ENCODE measurements at regions not wholly inside any gene's neighbourhood (a gene's known extent, or its start where the extent isn't known, plus 50 kb on each side); places are given as distances from the start of the nearest gene placed in this dataset.

DNA sequence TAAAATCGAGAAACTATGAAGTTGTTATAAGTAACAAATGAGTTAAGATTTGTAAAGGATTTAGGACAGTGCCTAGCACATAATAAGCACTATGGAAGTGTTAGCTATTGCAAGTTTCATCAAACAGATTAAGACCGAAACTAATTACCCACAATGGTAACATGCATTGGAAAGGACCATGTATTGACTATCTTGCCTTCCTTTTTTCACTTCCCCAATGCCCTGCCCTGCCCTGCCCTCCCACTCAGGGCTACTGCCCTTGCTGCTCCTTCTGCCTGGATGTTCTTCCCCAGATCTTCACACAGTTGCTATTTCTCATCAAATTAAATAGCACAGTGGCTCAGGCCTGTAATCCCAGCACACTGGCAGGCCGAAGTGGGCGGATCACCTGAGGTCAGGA lies 202.1 kb upstream of the PSMD7 start:
- DNase-seq = no peak

DNA sequence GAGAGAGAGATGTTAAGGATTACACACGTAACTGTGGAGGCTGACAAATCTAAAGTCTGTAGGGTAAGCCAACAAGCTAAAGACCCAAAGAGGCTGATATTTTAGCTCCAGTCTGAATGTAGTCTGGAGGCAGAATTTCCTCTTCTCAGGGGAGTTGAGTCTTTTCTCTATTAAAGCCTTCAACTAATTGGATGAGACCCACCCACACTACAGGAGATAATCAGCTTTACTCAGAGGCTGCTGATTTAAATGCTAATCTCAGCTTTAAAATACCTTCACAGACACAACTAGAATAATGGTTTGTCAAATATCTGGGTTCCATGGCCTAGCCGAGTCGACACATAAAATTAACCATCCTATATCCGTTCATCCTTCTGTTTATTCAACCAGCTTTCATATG lies 204.3 kb upstream of the PSMD7 start:
- no peak for DNase-seq

DNA sequence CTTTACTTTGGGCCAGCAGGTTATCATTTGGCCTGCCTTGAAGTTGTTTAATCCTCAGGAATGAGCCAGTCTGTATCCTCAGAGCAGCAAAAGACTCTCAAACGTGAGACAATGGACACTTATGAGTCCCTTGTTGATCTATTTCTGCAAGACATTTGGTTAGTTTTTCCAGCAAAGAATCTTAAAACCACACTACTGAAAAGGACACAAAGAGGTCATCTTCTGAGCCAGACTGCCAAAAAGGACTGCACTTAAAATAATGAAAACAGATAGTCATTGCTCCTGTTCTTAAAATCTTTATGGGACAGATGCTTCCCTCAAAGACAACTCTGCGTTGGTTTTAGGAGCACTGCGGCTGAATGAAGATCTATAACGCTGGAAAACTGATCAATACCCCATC lies 205.7 kb upstream of the PSMD7 start:
- DNase-seq = no peak

DNA sequence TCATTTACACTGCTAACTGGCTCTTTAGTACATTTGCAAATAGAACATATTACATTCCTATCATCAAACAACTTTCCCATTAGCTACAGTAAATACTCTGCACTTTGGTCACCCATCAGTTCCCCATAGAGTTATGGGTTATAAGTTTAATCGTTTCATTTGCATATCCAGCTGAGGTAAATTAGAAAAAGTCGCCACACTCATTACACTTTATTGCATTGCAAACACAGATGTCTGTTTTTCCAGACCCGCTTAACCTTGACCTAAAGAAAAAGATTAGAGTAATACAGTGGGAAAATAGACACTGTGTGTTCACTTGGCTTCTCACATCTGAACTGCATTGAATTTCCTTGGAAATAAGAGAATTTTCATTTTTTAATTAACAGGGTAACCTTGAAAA lies 213.1 kb upstream of the PSMD7 start:
- no peak for DNase-seq

DNA sequence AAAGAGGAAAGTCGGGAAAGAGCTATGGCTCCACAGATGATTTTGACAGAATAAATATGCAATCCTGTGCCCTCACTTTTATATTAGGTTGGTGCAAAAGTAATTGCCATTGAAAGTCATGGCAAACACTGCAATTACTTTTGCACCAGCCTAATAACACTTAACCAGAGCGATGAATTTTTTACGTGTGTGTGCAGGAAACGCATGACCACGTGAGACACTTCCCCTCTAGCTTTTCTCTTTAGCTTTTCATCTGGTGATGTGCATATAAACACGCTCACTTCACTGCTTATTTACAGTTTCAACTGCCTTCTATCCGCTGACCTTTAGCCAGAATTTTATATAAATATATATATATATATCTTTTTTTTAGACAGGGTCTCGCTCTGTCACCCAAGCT lies 216.3 kb upstream of the PSMD7 start:
- DNase-seq = no peak

DNA sequence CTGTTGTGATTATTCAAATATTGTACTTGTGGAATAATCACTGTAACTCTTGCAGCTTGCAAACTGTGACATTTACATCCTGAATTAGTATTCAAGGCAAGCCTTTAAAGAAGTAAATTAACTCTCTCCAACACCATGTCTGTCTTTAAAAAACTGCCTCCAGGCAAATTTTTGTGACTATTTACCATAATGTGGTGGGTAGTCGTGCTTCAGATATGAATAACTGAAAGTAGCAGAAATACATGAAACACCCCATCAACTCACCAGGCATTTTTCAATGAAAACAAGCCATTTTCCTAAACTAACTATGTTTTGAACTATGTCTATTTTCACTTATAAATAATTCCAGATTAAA lies 217.4 kb upstream of the PSMD7 start:
- no peak for DNase-seq

DNA sequence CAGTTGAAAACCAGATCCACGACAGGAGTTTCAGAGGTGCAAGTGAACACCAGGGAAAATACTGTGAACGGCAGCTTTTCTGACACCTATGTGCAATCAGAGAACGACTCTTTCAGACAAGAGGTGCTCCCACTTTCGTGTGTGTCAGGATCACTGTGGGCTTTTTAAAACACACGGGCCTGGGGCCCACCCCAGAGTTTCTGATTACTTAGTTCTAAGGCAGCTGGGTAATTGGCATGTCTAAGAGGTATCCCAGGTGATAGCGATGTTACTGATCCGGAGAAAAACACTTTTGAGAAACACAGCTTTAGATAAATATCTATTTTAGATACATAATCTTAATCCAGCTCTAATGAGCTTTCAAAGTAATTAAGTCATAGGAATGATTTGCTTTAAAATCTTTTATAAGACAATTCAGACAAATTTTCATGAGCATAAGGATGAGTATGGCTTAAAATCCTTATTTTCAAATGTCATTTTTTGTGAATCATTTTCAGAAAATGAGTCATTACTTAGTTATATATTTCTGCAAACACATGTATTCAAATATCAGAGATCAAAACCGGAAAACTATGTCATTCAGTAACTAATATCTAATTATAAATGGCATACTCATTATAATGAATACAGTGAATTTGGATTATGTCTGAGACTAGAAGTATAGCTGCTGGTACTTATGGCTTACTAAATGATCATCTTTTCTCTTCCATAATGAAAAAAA lies 217.9 kb upstream of the PSMD7 start:
- DNase-seq = no peak

DNA sequence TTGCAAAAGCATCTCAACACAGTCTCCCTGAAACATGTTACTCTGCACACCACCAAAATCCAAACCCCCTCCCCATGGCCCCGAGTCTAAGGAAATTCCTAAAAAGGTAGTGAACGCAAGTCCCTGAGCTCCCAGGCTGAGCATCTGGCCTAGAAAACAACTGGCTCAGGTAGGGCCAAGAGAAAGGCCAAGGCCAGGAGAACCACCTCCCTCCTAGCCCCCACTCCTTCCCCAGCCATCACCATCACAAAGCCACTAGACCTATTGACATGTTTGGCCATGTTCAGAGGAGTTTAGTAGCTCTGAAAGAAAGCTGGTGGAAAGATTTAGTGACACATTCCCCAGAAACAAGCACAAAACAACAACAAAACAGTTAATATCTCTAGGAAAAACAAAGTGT lies 220.0 kb upstream of the PSMD7 start:
- no peak for DNase-seq

DNA sequence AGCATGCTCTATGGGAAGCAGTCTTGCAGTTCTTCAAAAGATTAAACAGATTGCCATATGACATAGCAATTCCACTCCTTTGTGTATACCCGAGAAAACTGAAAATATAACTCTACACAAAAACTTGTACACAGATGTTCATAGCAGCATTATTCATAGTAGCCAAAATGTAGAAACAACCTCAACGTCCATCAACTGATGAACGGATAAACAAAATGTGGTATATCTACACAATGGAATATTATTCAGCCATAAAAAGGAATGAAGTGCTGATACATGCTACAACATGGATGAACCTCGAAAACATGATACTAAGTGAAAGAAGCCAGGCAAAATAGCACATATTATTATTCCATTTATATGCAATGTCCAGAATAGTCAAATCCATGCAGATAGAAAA lies 221.2 kb upstream of the PSMD7 start:
- DNase-seq = no peak

DNA sequence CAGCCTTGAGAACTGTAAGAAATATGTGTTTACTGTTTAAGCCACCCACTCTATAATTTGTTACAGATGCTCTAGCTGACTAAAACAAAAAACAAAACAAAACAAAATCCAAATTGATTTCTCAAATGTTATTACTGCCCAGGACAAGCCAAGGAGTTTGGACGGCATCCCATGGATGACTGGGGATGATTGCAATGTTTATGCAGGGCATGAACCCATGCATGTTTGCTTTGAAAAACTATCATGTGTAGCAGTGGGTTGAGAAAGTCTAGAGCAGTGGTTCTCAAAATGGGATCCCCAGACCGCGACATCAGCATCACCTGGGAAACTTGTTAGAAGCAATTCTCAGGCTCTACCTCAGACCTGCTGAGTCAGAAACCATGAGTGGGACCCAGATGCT lies 223.2 kb upstream of the PSMD7 start:
- no peak for DNase-seq

DNA sequence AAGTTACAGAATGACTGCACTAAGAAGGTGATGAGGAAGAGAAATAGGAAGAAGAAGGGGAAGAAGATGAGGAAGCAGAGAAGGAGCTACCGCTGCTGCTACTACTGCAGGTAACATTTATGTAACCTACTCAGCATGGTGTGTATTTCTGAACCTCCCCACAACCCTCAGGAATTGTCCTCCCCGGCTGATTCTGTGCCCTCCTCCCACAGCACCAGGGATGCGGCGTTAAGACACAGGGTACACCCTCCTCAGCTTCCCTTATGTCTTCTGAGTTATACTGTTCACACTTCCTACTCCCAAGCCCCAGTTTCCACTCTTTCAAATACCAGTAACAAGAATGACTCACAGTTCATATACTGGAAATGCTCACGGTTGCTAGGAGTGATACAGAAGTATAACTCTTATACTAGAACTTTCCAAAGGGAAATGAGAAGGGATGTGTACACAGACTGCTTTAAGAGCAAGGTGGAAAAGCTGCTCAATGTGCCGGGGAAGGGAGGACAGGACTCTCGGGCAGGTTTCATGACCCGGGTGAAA lies 224.5 kb upstream of the PSMD7 start:
- DNase-seq = no peak

DNA sequence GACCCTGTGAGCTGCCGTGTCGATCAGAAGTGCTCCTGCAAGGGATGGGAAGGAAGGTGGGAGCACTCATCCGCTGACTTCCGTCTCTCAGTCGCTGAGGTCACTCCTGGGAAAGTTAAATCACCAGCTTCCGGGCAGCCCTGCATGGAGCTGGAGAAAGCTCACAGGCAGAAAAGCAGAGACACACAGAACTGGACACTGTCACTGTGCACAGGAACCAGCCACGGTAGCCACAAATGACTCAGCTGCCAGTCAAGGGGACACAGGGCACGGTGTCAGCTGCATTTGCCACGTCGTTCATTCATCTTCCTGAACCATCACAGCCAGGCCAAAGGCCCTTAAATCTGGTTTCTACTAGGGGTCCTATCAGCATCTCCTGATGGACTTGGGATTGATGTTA lies 226.4 kb upstream of the PSMD7 start:
- DNase-seq = no peak

DNA sequence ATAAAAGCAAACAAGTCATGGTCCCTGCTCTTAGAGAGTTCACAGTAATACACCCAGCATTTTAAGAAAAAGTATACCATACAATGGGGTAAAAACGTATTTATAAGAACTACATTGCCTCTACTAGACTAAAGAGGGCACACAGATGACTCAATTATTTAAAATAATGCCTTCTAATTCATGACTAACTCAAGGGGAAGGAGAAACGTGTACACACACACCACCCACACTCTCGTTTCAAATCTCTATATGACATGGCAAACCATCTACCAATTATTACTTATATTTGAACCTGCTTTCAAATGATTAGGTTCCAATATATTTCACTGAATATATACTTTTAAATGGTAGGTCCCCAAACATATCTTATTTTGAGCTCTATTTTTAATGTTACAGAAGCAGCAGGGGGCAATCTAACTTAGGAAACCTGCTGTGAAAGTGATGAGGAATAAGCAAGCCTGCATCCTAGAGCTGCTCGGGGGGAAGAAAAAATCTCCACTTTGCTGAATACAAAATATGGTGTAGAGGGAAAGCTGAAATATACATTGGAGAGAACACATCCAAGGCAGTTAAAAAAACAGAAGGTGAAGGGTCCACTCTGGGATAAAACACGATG lies 232.4 kb upstream of the PSMD7 start:
- no peak for DNase-seq

DNA sequence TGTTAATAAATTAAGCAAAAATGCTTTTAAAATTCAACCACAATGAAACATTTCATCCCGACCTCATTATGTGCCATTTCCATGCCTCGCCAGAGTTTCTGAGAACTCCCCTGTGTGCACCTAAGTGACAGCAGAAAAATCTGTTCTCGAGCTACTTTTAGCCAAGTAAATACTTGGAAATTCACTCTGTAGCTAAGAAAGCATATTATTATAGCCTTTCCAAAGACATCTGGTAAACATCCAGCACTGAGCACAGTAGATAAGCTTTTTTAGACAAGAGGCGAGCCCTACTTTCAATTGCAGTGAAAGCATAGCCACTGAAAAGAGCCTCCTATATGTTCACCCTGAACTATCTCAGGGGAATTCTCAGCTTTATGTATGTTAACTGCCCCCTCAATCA lies 242.8 kb upstream of the PSMD7 start:
- no peak for DNase-seq

DNA sequence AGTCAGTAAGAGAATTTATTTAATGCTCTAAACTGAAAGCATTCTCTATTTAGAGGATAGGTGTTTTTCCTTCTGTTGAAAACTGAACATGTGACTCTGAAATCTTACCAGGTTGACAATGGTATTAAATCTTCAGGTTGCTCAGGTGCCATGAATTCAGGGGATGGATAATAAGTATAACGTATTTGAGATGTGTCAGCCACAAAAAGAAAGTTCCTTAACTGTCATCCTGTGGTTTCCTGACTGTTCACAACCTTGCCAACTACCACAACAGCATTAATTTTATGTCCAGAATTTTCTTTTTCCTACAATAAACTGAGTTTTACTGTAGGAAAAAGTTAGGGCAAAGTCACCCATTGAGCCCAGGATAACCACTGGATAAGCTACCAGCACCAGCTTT lies 243.3 kb upstream of the PSMD7 start:
- no peak for DNase-seq

DNA sequence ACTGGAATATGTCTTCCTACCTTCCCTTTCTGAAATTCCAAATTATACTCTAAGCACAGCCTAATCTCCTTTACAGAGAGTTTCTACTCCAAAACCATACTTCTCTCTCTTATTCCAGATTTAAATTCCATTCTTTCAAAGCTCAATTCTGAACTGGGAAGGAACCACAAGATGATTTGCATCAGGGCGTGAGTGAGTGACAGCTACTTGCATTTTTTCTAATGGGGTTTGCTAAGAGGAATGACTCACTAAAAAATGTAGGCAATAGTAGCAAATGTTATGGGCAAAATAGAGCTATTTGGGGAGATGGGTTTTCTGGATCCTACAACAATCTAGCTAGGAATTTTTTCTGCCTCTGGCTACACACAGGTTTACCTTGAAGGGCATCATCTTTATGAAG lies 244.6 kb upstream of the PSMD7 start:
- DNase-seq = no peak

DNA sequence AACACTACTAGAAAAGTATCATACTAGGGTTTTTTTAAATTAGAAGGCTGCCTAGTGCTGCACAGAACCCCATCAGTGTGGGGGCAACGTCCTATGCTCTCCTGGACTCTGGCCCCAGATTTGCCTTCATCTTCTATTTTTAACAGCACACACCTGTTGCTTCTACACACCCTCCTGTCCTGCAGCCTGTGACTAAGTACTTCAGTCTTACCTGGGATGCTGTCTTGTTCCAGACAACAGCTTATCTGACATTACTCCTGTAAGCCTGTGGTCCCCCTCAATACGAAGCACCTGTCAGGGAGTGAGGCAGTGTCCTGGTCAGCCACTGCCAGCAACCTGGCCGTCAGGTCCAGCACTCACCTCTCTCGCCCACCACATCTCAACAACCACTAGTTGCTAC lies 247.6 kb upstream of the PSMD7 start:
- DNase-seq = no peak

DNA sequence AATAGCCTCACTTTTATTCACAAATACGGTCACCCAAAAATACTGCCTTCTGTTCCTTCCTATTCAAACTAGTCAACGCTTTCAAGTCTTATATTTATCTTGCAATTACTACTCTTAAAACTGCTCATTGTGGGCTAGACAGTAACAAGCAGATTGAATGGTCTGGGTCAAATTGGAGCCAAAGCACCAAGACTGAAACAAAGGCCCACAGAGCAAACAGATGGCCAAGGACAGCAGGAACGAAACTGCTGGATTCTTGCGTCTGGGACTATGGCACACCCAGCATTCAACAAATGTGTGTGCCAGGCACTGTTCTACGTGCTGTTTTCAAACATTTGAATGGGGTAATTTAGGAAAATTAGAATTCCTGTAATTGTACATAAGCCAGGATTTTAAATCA lies 250.1 kb upstream of the PSMD7 start:
- DNase-seq = no peak

DNA sequence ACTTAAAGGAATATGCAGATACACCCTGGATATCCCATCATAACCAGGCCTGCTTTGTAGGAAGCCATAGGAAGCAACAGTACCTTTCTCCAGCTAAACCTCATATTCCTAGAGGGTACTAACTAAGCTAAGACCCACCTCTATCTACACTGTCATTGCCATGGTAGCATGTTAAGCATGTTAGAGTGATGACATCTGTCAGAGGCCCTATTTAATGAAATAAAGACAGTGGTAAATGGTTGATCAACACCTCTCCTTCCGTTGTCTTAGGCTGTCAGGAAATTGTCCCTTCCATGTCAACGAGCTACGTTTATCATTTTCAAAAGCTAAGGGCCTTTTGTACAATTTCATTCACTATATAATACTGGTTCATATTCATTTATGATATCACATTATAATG lies 251.1 kb upstream of the PSMD7 start:
- no peak for DNase-seq

DNA sequence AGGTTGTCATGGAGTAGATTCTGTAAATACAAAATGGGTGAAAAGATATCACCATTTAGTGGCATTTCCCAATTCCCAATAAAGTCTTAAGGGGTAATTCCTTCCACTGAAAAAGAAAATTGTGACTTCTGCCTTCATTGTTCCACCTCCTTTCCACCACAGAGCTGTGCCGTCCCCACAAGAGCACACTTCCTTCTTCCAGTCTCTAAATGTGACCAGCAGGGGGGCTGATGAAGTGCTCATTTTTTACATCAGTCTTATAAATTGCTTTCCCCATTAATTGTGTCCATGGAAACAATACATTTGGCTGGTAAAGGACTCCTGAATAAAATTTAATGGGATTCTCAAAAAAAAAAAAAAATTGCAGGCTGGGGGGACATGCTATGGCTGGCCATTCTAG lies 260.8 kb upstream of the PSMD7 start:
- DNase-seq = no peak

DNA sequence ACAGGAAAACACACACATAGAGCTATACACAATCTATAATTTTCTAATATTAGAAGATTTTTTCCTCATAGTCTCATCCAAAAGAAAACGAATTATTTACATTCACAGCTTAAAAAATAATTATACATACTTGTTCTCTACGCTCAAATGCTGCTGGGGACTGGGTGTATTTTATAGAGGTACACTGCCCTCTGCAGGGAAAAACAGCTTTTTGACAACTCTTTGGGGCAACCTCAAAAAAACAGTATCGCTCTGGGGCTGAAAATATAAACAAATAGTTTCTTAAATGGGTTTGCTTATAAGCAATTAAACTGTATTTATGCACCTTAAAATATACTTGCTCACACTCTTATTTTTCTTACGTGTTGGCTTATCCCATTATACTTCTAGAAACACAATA lies 261.8 kb upstream of the PSMD7 start:
- no peak for DNase-seq

DNA sequence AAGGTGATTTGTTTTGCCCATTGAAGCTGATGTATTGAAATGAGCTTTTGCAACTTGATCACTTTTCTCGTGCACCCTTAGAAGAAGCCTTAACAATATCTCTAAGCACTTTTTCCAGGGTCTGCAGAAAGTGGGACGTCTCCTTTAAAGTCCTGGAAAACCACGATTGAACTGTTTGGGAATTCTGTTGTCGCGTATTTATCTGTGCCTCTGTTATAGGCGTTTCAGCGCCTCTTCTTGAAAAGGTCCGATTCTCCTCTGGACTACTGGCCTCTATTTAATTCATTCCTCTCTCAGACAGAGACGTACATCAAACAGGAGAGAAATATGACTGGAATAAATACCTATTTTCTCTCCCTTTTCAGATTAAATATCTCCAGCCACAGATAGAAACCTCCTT lies 262.4 kb upstream of the PSMD7 start:
- no peak for DNase-seq

DNA sequence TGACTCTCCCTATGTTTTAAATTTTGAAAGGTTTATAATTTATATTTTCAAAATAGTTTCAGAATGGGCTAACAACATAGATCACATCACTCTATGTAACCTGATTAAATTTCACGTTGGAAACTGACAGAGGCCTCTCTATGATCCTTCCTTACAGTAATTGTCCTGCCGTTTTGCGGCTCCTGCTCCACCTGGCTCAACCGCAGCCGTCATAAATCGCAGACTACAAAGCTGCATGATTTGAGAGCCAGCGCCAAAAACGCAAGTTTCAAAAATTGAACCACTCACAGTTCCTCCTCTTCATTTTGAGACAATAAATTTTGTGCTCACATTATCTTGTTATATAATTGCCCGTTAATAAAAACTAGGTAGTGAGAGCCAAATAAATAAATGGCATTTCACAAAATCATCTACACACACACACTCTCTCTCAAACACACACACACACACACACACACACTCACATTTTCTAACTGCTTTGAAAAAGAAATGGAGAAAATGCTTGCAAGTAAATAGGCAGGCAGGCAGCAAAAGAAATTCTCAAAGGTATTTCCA lies 263.1 kb upstream of the PSMD7 start:
- peak in 1 of 2 experiments; percentile 10 for DNase-seq

DNA sequence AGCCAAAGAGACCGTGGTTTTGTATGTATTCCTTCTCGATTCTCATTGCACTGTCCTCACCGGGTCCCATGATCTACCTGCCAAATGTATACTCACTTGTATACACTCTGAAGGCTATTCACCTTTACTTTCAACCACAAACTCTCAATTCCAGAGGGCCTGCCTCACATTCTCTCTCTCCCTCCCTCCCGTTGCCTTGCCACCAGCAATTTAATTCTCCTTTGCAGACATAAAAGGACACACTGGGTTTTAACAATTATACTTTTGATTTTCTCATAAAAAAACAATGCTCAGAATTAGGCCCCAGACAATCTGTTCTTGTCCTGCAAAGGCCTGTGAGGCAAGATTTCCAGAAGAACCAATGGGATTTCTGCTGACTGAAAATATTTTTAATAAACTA lies 265.1 kb upstream of the PSMD7 start:
- DNase-seq = no peak

Measured in NCI-H187 (cell line).